NCI-H748 (cell line): ENCODE measurements at regions not wholly inside any gene's neighbourhood (a gene's known extent, or its start where the extent isn't known, plus 50 kb on each side); places are given as distances from the start of the nearest gene placed in this dataset.
A peak's percentile ranks its signal among the peaks of the same experiment; 100 is the strongest.
"Not testable (repeated sequence)": the region's sequence is repeated elsewhere in the genome, so short reads cannot be mapped to it uniquely, and the experiment has no call there.

Experiments used
- DNase-seq: peaks from one replicate; lab custom pipeline; 2025; ENCODE audit not compliant: unreplicated experiment; lab: John Stamatoyannopoulos, UW

DNA sequence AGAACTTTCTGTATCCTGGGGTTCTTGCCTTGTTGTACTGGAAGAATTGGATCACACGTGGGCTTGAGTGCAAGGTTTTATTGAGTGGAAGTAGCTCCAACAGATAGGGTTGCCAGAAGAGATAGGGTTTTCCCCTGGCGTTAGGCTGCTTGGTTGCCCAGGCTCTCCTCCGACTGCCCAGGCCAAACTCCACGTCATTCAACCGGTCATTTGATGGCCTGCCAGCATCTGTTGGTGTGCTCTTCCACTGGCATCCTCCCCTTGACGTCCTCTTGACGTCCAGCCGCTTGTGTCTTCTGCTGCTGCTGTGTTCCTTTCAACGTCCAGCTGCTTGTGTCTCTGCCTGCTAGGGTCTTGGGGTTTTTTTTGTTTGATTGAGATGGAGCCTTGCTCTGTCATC lies 111.2 kb upstream of the XIST start:
- no peak for DNase-seq

GRCh38 chrX:73962948-73963347 lies 110.4 kb upstream of the XIST start:
- DNase-seq: no peak

DNA sequence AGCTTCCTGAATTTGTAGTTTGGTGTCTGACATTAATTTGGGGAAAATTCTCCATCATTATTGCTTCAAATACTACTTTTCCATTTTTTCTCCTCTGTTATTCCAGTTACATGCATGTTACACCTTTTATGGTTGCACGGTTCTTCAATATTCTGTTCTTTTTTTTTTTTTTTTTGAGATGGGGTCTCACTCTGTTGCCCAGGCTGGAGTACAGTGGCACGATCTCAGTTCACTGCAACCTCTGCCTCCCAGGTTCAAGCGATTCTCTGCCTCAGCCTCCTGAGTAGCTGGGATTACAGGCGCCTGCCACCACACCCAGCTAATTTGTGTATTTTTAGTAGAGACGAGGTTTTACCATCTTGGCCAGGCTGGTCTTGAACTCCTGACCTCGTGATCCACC lies 109.4 kb upstream of the XIST start:
- DNase-seq: not testable (repeated sequence)

DNA sequence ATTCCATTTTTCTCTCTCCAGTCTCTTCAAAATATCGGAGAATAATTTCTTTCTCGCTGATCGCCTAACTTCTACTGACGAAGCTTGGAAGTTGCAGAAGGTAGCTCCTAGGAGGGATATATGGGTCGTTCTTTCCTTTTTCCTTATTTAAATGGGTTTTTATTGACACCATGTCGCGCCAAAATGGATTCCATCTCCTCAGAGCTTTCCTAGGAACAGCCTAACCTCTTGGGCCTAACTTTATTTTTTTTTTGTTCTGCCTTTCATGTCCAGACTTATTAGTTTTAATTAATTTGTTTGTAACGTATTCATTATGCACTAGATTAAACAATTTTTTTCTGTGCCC lies 92.0 kb upstream of the XIST start:
- DNase-seq: no peak

DNA sequence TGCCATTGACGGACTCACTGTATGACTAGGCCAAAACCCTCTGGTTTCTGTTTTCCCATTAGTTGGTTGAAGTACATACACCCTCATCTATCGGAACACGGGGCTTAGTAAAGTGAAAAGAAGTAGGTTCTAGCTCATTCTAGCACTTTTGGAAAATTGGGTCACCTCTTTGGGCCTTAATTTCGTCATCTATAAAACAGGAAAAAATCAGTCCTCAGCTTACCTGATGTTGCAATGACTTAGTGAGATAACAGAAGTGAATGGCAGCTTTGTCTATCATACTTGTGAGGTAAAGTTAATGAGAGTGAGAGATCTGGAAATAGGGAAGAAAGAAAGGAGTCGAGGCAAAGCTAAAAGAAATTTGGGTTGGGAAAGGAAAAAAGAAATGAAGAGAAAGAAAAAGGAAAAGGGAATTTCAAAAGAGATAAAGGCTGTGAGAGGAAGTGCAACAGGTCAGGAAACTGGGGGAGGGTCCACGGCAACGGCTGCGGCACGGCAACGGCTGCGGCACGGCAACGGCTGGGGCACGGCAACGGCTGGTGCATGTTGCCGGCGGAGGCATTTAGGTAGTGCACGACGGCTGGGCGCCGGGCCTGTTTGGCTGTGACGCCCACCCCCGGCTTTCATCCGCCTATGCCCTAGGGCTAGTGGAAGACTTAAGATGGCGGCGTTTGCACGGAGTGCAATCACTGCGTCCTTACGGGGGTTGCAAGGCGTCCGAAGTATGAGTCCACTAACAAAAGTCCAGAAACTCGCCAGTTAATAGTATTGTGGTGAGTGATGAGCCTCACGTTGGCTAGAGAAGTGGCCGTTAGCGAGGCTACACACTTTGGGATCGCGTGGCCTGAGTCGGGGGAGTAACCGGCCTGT lies 91.4 kb upstream of the XIST start:
- peak; percentile 91 for DNase-seq

DNA sequence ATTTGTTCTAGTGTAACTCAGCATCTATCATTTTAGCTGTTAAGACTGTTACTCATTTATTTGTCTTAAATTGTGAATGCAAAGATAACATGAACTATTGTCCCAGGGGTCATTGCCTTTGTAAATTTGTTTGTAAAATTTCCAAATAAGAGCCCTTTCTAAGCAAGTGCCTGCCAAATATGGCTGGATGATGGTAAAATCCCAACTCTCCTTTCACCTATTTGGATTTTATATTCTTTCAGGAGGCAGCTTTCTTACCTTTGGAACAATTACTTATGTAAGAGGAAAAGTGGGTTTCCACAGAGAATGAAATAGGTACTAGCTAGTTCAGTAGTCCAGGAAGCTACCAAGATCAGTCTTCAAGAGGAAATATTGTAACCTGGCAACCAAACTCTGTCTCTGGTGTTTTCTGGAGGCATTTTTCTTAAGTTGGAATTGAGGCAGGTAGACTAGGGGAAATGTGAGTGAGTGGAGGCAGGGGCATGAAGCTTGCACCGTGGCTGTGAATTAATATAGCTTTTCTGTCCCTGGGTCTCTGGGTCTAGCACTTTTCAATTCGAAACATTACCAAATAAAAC lies 88.5 kb upstream of the XIST start:
- DNase-seq: no peak

- not testable (repeated sequence) for DNase-seq
These were observed 85.3 kb upstream of the XIST start for GRCh38 chrX:73937843-73938242.

DNA sequence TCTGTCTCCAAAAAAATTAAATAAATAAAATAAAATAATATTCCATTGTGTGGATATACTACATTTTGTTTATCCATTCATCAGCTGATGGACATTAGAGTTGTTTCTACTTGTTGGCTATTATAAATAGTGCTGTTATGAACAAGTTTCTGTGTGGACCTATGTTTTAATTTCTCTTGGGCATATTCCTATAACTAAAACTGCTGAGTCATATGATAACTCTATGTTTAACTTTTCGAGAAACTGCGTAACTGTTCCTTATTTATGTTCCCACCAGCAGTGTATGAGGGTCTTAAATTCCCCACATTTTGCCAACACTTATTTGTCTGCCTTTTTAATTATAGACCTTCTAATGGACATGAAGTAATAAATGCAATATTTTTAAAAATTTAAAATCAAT lies 80.0 kb upstream of the XIST start:
- no peak for DNase-seq

GRCh38 chrX:73930300-73930699 lies 77.8 kb upstream of the XIST start:
- DNase-seq: no peak

DNA sequence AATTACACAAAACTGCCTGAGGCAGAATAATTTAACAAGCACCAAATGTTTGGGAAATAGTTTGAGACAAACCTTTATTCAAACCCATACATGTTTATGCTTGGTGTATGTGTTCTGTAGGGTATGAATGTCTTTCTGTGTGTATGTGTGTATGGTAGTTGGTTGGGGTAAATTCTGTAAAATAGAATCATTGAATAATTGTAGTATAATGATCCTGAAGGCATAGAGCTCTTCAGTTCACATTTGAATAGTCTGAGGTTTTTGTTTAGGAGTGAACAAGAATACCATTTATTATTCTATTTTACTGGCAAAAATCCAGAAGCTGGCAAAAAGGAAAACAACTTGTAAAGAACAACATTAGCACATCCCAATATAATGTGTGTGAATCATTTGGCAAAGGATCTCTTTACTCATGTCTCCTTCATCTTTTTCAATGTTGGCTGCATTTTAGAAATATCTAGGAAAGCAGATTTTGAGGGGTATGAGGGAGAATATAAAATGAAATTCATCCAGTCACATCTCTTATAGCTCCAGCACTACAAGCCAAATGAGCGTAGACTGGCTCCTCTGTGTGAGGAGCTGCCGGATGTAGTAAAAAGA lies 70.4 kb upstream of the XIST start:
- DNase-seq: no peak

DNA sequence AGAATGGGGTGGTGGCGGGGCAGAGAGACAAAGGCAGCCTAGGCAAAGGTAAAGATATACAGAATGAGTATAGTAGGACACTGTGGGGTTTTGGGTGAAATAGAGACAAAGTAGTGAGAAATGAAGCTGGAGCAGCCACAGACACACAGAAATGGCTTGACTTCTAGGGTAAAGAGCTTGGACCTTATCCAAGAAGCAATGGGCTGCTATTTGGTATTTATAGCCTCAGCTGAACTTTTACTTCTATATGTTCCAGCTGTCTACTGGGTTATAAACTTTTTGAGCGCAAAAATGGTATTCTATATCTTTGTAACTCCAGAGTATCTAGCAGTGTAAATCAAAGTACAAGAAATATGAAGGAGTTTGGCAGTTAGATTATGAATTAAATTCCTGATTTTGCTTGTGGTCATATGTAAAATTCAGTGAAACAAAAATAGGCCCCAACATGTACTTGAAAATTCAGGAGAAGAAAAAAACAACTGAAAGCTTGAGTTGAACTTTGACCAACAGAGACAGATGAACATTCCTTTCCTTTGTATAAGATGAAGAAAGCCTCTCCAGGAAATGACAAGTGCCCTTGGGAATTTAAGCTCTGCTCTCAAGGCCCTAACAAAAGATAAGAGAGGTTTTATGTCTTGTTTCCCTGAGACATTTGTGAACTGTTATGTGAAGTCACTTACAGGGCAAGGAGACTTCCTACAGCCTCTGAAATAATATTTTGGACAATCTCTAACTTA lies 64.6 kb upstream of the XIST start:
- no peak for DNase-seq

DNA sequence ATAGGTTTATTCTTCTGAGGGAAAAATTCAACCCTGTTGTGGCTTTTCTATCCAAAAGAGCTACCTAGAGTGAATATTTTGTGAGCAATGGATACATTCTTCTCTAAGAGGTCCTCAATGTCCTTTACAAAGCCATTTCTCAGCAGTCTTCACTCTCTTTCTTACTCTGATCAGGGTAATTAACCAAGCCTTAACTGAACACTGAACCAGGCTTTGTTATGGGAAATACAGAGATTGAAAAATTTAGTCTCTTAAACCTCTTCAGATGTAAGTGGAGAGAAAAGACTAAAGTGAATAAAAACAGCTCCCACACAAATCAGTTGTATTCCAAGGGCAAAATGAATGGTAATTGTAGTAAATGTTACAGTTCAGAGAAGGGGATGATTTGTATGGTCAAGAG lies 64.0 kb upstream of the XIST start:
- no peak for DNase-seq

DNA sequence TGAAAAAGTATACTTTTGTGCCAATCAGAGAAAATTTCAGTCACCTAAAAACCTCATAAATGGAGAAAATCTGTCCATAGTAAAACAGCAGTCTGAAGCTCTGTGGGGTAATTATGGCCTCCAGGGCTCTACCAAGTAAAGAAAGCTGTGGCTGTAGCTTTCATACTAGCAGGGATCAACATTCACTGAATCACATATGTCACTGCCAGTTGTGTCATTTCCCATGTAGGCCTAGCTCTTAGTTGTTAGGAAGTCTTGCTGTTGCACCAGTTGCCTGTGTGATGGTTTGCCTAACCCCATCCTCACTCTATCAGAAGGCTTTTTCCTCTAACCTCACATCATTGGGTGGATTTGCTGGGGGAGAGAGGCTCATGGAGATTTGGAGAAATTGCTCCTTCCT lies 62.3 kb upstream of the XIST start:
- not testable (repeated sequence) for DNase-seq

GRCh38 chrX:73913580-73913979 lies 61.1 kb upstream of the XIST start:
- peak; percentile 2 for DNase-seq

- not testable (repeated sequence) for DNase-seq
These were observed 59.4 kb upstream of the XIST start for GRCh38 chrX:73911946-73912345.

DNA sequence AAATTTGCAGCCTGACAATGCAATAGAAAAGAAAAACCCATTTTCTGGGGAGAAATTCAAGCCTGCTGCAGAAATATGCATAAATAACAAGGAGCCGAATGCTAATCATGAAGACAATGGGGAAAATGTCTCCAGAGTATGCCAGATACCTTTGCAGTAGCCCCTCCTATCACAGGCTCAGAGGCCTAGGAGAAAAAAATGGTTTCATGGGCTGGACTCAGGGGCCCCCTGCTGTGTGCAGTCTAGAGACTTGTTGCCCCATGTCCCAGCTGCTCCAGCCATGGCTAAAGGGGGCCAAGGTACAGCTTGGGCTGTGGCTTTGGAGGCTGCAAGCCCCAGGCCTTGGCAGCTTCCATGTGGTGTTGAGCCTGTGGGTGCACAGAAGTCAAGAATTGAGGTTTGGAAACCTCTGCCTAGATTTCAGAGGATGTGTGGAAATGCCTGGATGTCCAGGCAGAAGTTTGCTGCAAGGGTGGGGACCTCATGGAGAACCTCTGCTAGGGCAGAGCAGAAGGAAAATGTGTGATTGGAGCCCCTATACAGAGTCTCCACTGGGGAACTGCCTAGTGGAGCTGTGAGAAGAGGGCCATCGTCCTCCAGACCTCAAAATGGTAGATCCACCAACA lies 53.3 kb upstream of the XIST start:
- not testable (repeated sequence) for DNase-seq

GRCh38 chrX:73903941-73904340 lies 51.4 kb upstream of the XIST start:
- DNase-seq: no peak
